Type B pancreatic cell (in vitro differentiated cells): ENCODE measurements at regions not wholly inside any gene's neighbourhood (a gene's known extent, or its start where the extent isn't known, plus 50 kb on each side); places are given as distances from the start of the nearest gene placed in this dataset.

Experiments used
- DNase-seq: peaks from one replicate; pipeline ENCODE4 v3.0.0; 2021; ENCODE audit warnings: mixed read lengths; ENCODE audit not compliant: unreplicated experiment; ENCODE audit errors: extremely low spot score
- H3K27ac Mint-ChIP-seq: 2 replicates; pipeline ENCODE4 v1.8.0; 2021; ENCODE audit warnings: mild to moderate bottlenecking, mixed read lengths
- H3K27me3 Mint-ChIP-seq: 2 replicates; pipeline ENCODE4 v1.8.0; 2021; ENCODE audit warnings: mixed read lengths
- H3K36me3 Mint-ChIP-seq: 2 replicates; pipeline ENCODE4 v1.8.0; 2021; ENCODE audit warnings: mixed read lengths
- H3K4me1 Mint-ChIP-seq: one replicate; pipeline ENCODE4 v1.8.0; 2021; ENCODE audit warnings: mixed read lengths; ENCODE audit not compliant: unreplicated experiment
- H3K4me3 Mint-ChIP-seq: 2 replicates; pipeline ENCODE4 v1.8.0; 2021; ENCODE audit warnings: mild to moderate bottlenecking, mixed read lengths
- H3K9me3 Mint-ChIP-seq: 2 replicates; pipeline ENCODE4 v1.8.0; 2021; ENCODE audit warnings: mixed read lengths
- CTCF ChIP-seq: fragments of 200-600 bp; sonication (generic); conservative IDR thresholded peaks from 2 replicates; pipeline ENCODE4 v1.5.0; 2021; ENCODE audit warnings: antibody characterized with exemption, mild to moderate bottlenecking

DNA sequence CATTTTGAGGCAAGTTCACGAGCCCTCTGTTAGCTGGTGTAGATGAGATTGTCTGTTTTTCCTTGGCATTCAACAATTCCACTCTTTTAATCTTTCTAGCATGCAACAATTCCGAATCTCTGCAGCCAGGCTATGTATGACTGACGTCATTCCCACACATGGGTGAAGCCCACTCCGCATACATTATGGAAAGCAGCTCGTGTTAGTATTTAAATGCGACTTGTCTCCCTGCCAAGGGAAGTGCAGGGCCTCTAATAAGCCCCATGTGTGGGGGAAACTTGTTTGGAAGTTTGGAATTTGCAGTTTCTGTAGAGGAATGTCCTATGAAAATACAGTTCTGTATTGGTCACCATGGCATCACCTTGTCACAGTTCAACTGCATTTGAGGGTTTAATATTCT lies 146.0 kb upstream of the FBXL7 start:
- Mint-ChIP-seq H3K4me3 (no peak overlapping the region), H3K36me3 (no peaks in the 10 kb centered on the region), H3K27ac (no peak overlapping the region), H3K4me1 (no peaks in the 10 kb centered on the region), H3K27me3 (no peaks in the 10 kb centered on the region), H3K9me3 (no peaks in the 10 kb centered on the region)
- DNase-seq = no peak
- no peak for TF ChIP-seq CTCF

- Mint-ChIP-seq H3K27ac (no peak overlapping the region), H3K4me3 (no peak overlapping the region)
- no peak for TF ChIP-seq CTCF
Observed at GRCh38 chr5:15353086-15353645, 146.8 kb upstream of the FBXL7 start.

GRCh38 chr5:15350614-15351013 lies 149.4 kb upstream of the FBXL7 start:
- Mint-ChIP-seq H3K27ac (no peak overlapping the region), H3K4me3 (no peak overlapping the region), H3K4me1 (no peaks in the 10 kb centered on the region), H3K27me3 (no peaks in the 10 kb centered on the region), H3K36me3 (no peaks in the 10 kb centered on the region), H3K9me3 (no peaks in the 10 kb centered on the region)
- TF ChIP-seq CTCF = no peak
- DNase-seq = no peak

More at GRCh38 chr5:15353086-15353645, 146.8 kb upstream of the FBXL7 start:
- Mint-ChIP-seq H3K4me1 (no peaks in the 10 kb centered on the region), H3K27me3 (no peaks in the 10 kb centered on the region), H3K9me3 (no peaks in the 10 kb centered on the region), H3K36me3 (no peaks in the 10 kb centered on the region)
- no peak for DNase-seq

GRCh38 chr5:15346738-15347137 lies 153.2 kb upstream of the FBXL7 start:
- no peak for TF ChIP-seq CTCF
- Mint-ChIP-seq H3K27ac (no peak overlapping the region), H3K4me1 (no peaks in the 10 kb centered on the region), H3K36me3 (no peaks in the 10 kb centered on the region), H3K4me3 (no peak overlapping the region), H3K9me3 (peaks cover 3% of the 10 kb centered on the region), H3K27me3 (no peaks in the 10 kb centered on the region)
- DNase-seq = no peak

DNA sequence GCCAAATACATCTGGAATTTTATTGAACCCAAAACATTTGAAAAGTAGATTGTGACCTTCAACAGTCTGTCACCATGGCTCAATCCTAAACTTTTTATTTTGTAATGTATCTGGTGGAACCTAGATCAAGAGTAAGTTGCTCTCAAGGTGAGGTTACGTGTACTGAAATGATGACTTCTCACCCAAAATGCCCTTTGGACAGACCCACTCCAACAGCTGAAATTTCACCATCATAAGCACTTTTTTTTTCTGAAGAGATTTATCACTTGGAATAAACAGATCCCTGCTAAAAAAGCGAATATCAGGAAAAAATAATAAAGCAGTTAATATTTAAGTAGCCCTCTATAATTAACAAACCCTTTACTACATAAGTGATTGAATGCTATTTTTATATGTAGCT lies 155.0 kb upstream of the FBXL7 start:
- no peaks in the 10 kb centered on the region for H3K4me1 Mint-ChIP-seq
- H3K27me3 Mint-ChIP-seq = no peaks in the 10 kb centered on the region
- no peak overlapping the region for H3K27ac Mint-ChIP-seq
- no peak for TF ChIP-seq CTCF
- peaks cover 3% of the 10 kb centered on the region for H3K9me3 Mint-ChIP-seq
- no peak overlapping the region for H3K4me3 Mint-ChIP-seq
- DNase-seq = no peak
- no peaks in the 10 kb centered on the region for H3K36me3 Mint-ChIP-seq

DNA sequence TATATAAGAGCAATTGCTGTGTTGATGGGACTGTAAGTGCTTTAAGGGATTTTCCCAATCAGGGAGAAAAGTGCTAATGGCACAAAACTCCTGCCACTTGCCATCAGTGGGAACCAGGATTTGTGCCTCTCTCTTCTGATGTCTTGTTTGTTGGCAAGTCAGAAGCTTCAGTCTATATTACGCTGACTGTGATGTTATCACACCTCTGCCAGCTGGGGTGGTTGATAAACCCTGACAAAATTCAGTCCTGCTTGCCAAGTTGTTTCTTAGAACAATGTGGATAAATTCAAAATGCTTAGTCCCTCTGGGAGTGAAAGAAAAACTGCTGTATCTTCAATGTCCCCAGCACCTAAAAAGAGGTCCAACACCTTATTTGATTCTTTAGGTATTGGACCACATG lies 161.4 kb upstream of the FBXL7 start:
- no peaks in the 10 kb centered on the region for H3K4me1 Mint-ChIP-seq
- DNase-seq = no peak
- TF ChIP-seq CTCF = no peak
- no peaks in the 10 kb centered on the region for H3K27me3 Mint-ChIP-seq
- H3K27ac Mint-ChIP-seq = no peak overlapping the region
- peaks cover 13% of the 10 kb centered on the region for H3K9me3 Mint-ChIP-seq
- no peaks in the 10 kb centered on the region for H3K36me3 Mint-ChIP-seq
- no peak overlapping the region for H3K4me3 Mint-ChIP-seq
